Activated CD4-positive, alpha-beta T cell treated with anti-CD3 and anti-CD28 coated beads, Interleukin-2, amount 10 ng/mL, durations not matched to agents 24 days and 14 days (primary cell): ENCODE measurements at regions not wholly inside any gene's neighbourhood (a gene's known extent, or its start where the extent isn't known, plus 50 kb on each side); places are given as distances from the start of the nearest gene placed in this dataset.

Source experiments
- DNase-seq: peaks from one replicate; pipeline ENCODE4 v3.0.0; 2022
- H3K27ac Mint-ChIP-seq: one replicate; pipeline ENCODE4 v1.8.0; 2022; ENCODE audit warnings: mild to moderate bottlenecking, mixed read lengths
- H3K27me3 Mint-ChIP-seq: one replicate; pipeline ENCODE4 v1.8.0; 2022; ENCODE audit warnings: mixed read lengths
- H3K36me3 Mint-ChIP-seq: one replicate; pipeline ENCODE4 v1.8.0; 2022; ENCODE audit warnings: low read depth, mild to moderate bottlenecking, mixed read lengths
- H3K4me1 Mint-ChIP-seq: one replicate; pipeline ENCODE4 v1.8.0; 2021; ENCODE audit warnings: mixed read lengths
- H3K4me3 Mint-ChIP-seq: one replicate; pipeline ENCODE4 v1.8.0; 2022; ENCODE audit warnings: mild to moderate bottlenecking, moderate library complexity, mixed read lengths
- H3K9me3 Mint-ChIP-seq: one replicate; pipeline ENCODE4 v1.8.0; 2021; ENCODE audit warnings: mixed read lengths
- intact Hi-C: fragments of 100-400 bp; cut with micrococcal nuclease; formaldehyde crosslinking; loops from one replicate; pipeline ENCODE4 v1.15.1; 2023

- Mint-ChIP-seq H3K4me1 (peaks cover 5% of the 10 kb centered on the region), H3K36me3 (no peaks in the 10 kb centered on the region), H3K4me3 (no peak overlapping the region), H3K27me3 (no peaks in the 10 kb centered on the region), H3K9me3 (no peaks in the 10 kb centered on the region), H3K27ac (no peak overlapping the region)
- intact Hi-C loops: no loop called here
- no peak for DNase-seq
These were observed 76.5 kb upstream of the MED13L start for GRCh38 chr12:116353958-116354357.

DNA sequence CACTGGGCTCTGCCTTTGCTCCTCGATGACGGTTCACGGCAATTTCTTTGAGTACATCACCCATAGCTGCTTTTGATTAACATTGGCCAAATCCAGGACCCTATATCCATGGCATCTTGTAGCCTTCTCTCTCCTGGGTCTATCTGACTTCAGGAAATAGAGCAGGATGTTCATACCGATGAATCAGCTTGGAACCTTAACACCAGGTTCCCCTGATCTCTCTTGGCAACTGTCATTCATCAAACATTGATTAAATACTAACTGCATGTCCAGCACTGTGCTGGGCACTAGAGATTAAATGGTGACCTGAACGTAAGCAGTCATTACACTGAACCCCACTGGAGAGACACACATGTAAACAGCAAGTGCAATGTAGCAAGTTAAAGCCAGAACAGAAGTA is 77.0 kb upstream of the MED13L start:
- peaks cover 11% of the 10 kb centered on the region for H3K4me1 Mint-ChIP-seq
- no peak overlapping the region for H3K27ac Mint-ChIP-seq
- no peak for DNase-seq
- no peaks in the 10 kb centered on the region for H3K27me3 Mint-ChIP-seq
- no peaks in the 10 kb centered on the region for H3K36me3 Mint-ChIP-seq
- intact Hi-C loops: no loop called here
- H3K4me3 Mint-ChIP-seq: no peak overlapping the region
- no peaks in the 10 kb centered on the region for H3K9me3 Mint-ChIP-seq

- H3K27me3 Mint-ChIP-seq: no peaks in the 10 kb centered on the region
- no peaks in the 10 kb centered on the region for H3K36me3 Mint-ChIP-seq
- intact Hi-C loops: loop anchor here (5.0 kb wide), 1 partner anchor 78 kb away; the partner anchor contains the start of gene MED13L
- no peak overlapping the region for H3K27ac Mint-ChIP-seq
- H3K4me1 Mint-ChIP-seq: peaks cover 15% of the 10 kb centered on the region
- H3K4me3 Mint-ChIP-seq: no peak overlapping the region
- no peaks in the 10 kb centered on the region for H3K9me3 Mint-ChIP-seq
- no peak for DNase-seq
These were observed 77.7 kb upstream of the MED13L start for GRCh38 chr12:116354950-116355783.

DNA sequence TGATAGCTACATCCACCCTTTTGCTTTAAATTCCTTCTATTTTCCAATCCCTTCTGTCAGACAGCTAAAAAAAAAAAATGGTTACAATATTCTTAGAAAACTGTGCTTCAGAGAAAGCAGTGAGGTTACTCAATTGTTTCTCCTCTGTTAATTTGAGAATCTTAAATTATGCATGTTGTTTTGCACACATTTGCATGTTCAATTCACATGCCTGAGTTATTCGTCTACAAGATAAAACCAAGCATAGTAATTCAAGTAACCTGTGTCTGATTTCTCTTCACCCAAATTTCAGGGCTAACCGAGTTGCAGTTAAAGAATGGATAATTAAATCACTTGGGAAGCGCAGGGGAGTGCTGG is 81.0 kb upstream of the MED13L start:
- intact Hi-C loops: loop anchor here (2.0 to 5.0 kb wide), 2 partner anchors 34 to 81 kb away; partner anchors contain the start of gene MED13L
- Mint-ChIP-seq H3K36me3 (no peaks in the 10 kb centered on the region), H3K9me3 (no peaks in the 10 kb centered on the region), H3K4me3 (peak overlapping the region; percentile 35), H3K27me3 (no peaks in the 10 kb centered on the region), H3K27ac (peak overlapping the region; percentile 77), H3K4me1 (peaks cover 24% of the 10 kb centered on the region)
- no peak for DNase-seq

DNA sequence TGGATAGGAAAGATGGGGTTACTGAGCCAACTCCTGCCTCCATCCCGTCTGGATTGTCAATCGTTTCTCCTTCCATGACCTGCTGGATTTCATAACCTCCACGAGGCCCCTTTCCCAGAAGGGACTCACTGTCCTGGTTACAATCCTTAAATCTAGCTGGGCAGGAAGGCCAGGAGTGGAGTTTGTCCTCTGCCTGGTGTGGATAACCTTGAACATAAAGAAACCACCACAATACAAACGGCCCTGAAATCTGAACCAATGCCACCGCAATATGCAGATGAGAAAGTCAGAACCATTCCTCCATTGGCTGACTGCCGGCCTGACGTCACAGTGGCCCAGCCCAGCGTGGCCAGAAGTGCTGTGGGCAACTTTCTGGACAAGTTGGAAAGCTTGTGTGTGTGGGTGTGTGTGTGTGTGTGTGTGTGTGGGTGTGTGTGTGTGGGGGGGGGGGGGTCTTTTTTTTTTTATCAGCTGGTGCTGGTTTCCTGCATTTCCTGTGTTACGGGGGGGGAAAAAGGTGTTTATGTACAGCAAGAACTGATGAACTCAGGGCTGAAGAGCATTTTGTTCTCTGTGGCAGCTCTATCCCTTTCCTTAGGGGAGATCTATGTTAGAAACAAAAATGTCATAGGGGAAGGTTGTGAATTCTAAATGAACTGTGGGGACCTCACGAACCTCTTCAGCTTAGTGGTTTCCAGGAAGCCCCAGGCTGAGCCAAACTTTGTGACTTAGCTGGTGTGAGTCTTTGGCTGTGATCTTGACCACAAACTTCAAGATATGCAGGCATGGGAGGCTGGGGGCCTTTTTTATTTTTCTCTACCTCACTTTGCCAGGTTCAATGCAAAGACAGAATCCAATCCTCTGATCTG is 81.6 kb upstream of the MED13L start:
- H3K4me3 Mint-ChIP-seq: peak overlapping the region; percentile 78
- peak; percentile 90 for DNase-seq
- no peaks in the 10 kb centered on the region for H3K9me3 Mint-ChIP-seq
- no peaks in the 10 kb centered on the region for H3K36me3 Mint-ChIP-seq
- H3K27ac Mint-ChIP-seq: peak overlapping the region; percentile 85
- peaks cover 24% of the 10 kb centered on the region for H3K4me1 Mint-ChIP-seq
- H3K27me3 Mint-ChIP-seq: no peaks in the 10 kb centered on the region
- intact Hi-C loops: loop anchor here (2.0 to 5.0 kb wide), 2 partner anchors 34 to 82 kb away; partner anchors contain the start of gene MED13L

DNA sequence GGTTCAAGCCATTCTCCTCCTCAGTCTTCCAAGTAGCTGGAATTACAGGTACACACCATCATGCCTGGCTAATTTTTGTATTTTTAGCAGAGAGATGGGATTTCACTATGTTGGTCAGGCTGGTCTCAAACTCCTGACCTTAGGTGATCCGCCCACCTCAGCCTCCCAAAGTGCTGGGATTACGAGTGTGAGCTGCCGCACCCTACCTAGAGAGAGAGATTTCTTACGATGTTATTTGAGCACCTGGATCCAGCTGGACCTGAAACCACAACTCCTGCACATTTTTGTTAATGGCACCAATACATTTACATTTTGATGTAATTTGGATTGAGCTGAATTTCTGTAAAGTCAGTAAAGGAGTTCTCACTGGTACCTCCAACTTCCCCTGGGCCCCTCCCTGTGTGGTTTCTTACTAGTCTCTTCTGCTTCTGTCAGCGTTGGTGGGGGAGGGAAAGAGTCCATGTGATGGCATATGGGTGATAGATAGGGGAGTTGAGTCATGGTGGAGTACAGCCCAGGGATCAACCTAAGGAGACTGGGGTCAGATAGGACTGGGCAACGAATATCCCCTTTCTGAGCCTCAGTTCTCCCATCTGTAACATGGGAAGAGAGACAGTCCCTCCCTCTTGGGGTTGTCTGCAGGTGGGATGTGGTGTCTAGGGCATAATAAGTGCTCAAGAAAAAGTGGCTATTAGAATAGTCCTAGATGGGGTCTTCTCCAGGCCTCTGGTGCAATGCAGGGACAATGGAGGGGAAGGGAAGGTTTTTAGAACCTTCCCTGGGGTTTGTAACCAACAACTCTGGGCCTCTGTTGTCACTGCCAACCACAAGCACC is 83.3 kb upstream of the MED13L start:
- no peaks in the 10 kb centered on the region for H3K9me3 Mint-ChIP-seq
- H3K36me3 Mint-ChIP-seq: no peaks in the 10 kb centered on the region
- DNase-seq: peak; percentile 70
- H3K27me3 Mint-ChIP-seq: no peaks in the 10 kb centered on the region
- peak overlapping the region; percentile 35 for H3K4me3 Mint-ChIP-seq
- peaks cover 27% of the 10 kb centered on the region for H3K4me1 Mint-ChIP-seq
- intact Hi-C loops: no loop called here
- H3K27ac Mint-ChIP-seq: peak overlapping the region; percentile 76

- H3K9me3 Mint-ChIP-seq: no peaks in the 10 kb centered on the region
- intact Hi-C loops: no loop called here
- no peaks in the 10 kb centered on the region for H3K27me3 Mint-ChIP-seq
- H3K4me3 Mint-ChIP-seq: no peak overlapping the region
- H3K36me3 Mint-ChIP-seq: no peaks in the 10 kb centered on the region
- peaks cover 27% of the 10 kb centered on the region for H3K4me1 Mint-ChIP-seq
- DNase-seq: no peak
- H3K27ac Mint-ChIP-seq: no peak overlapping the region
These were observed 84.1 kb upstream of the MED13L start for GRCh38 chr12:116361414-116362223.

GRCh38 chr12:116365114-116365513 is 87.6 kb upstream of the MED13L start:
- no peak overlapping the region for H3K4me3 Mint-ChIP-seq
- peaks cover 13% of the 10 kb centered on the region for H3K4me1 Mint-ChIP-seq
- H3K36me3 Mint-ChIP-seq: no peaks in the 10 kb centered on the region
- no peaks in the 10 kb centered on the region for H3K27me3 Mint-ChIP-seq
- no peak overlapping the region for H3K27ac Mint-ChIP-seq
- no peak for DNase-seq
- no peaks in the 10 kb centered on the region for H3K9me3 Mint-ChIP-seq
- intact Hi-C loops: no loop called here

DNA sequence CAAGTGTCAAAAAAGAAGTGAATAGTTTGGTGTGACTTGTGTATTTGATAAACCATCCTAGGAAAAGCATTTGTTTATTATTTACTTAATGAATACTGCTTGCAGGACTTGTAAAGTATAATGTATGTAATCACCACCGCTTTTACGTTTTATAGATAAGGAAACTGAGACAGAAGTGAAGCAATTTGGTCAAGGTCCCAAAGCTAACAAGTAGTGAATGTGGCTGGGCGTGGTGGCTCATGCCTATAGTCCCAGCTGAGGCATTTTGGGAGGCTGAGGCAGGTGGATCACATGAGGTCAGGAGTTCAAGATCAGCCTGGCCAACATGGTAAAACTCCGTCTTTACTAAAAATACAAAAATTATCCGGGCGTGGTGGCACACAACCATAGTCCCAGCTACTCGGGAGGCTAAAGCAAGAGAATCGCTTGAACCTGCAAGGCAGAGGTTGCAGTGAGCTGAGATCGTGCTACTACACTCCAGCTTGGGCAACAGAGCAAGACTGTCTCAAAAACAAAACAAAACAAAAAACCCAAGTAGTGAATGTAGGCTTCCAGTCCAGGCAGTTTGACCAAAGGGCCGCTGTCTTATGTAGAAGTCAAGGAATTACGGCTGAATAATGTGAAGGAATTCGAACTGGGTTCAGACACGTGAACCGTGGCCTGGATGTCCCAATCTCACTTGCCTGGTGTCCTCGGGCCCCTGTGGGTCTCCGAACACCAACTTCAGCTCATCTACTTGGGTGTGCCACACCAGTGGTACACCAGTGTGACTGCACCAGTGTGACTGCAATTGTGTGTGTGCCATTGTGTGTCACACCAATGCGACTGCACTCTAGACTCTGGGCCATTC is 88.3 kb upstream of the MED13L start:
- no peak overlapping the region for H3K4me3 Mint-ChIP-seq
- H3K27ac Mint-ChIP-seq: no peak overlapping the region
- H3K36me3 Mint-ChIP-seq: no peaks in the 10 kb centered on the region
- no peaks in the 10 kb centered on the region for H3K27me3 Mint-ChIP-seq
- peaks cover 7% of the 10 kb centered on the region for H3K4me1 Mint-ChIP-seq
- H3K9me3 Mint-ChIP-seq: no peaks in the 10 kb centered on the region
- no peak for DNase-seq
- intact Hi-C loops: no loop called here

DNA sequence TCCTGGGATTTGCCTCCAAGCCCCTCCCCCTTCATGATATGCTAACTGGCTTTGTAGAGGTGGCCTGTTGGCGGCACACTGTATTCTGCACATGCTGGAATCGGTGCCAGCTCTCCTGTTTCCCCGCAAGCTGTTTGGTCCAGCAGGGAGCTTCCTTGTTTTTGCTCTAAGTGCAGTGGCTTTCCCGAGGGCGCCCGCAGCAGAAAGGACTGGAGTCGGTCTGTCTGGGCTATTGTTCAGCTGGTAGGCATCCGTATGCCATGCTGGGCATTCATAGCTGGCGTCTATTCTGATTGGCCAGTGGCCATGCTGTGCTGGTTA is 88.9 kb upstream of the MED13L start:
- no peak overlapping the region for H3K4me3 Mint-ChIP-seq
- H3K9me3 Mint-ChIP-seq: no peaks in the 10 kb centered on the region
- intact Hi-C loops: no loop called here
- no peaks in the 10 kb centered on the region for H3K27me3 Mint-ChIP-seq
- H3K36me3 Mint-ChIP-seq: no peaks in the 10 kb centered on the region
- peaks cover 4% of the 10 kb centered on the region for H3K4me1 Mint-ChIP-seq
- H3K27ac Mint-ChIP-seq: no peak overlapping the region
- no peak for DNase-seq

- intact Hi-C loops: no loop called here
- Mint-ChIP-seq H3K27ac (no peak overlapping the region), H3K4me3 (no peak overlapping the region), H3K9me3 (no peaks in the 10 kb centered on the region), H3K36me3 (no peaks in the 10 kb centered on the region), H3K27me3 (no peaks in the 10 kb centered on the region), H3K4me1 (peaks cover 4% of the 10 kb centered on the region)
- DNase-seq: no peak
These were observed 89.3 kb upstream of the MED13L start for GRCh38 chr12:116366824-116367223.
